OCI-LY3 (cell line): ENCODE measurements at regions not wholly inside any gene's neighbourhood (a gene's known extent, or its start where the extent isn't known, plus 50 kb on each side); places are given as distances from the start of the nearest gene placed in this dataset.

ENCODE experiments used
- CTCF ChIP-seq: fragments of 200-600, 300-600 bp; sonication (generic); IDR thresholded peaks from 2 replicates; pipeline ENCODE4 v1.5.1; 2014; ENCODE audit warnings: antibody characterized with exemption, low read length, low read depth
- EZH2phosphoT487 ChIP-seq: fragments of 200-600 bp; shearing (Covaris generic); IDR thresholded peaks from 2 replicates; pipeline ENCODE4 v1.6.1; 2018; ENCODE audit warnings: antibody characterized with exemption, mixed run types, low read depth

- TF ChIP-seq CTCF (no peak), EZH2phosphoT487 (no peak)
Measured at GRCh38 chr14:85058150-85058549, 471.8 kb upstream of the FLRT2 start.
